MM.1S (cell line): ENCODE measurements at regions not wholly inside any gene's neighbourhood (a gene's known extent, or its start where the extent isn't known, plus 50 kb on each side); places are given as distances from the start of the nearest gene placed in this dataset.

ENCODE experiments used
- CTCF ChIP-seq: fragments of 300-600 bp; sonication (generic); IDR thresholded peaks from 2 replicates; pipeline ENCODE4 v1.5.1; 2016; ENCODE audit warnings: antibody characterized with exemption, low read length, mixed read lengths
- EZH2 ChIP-seq: fragments of 300-600 bp; sonication (generic); optimal IDR thresholded peaks from 2 replicates; pipeline ENCODE3; 2017; ENCODE audit warnings: low read depth, mild to moderate bottlenecking, antibody characterized with exemption, low read length, mixed read lengths

GRCh38 chr4:123186731-123187130 is 209.9 kb upstream of the SPRY1 start:
- TF ChIP-seq EZH2 (no peak), CTCF (no peak)
